ENCODE measurements at regions not wholly inside any gene's neighbourhood (a gene's known extent, or its start where the extent isn't known, plus 50 kb on each side); places are given as distances from the start of the nearest gene placed in this dataset.
"Not testable (repeated sequence)": the region's sequence is repeated elsewhere in the genome, so short reads cannot be mapped to it uniquely, and the experiment has no call there.

- no peak for DNase-seq
Observed at GRCh38 chr3:159886050-159886449, 102.6 kb upstream of the IL12A start.

GRCh38 chr3:159886530-159886929, 102.1 kb upstream of the IL12A start:
- not testable (repeated sequence) for DNase-seq

- DNase-seq: no peak
Observed at GRCh38 chr3:159887168-159887567, 101.5 kb upstream of the IL12A start.

GRCh38 chr3:159887911-159888310, 100.7 kb upstream of the IL12A start:
- no peak for DNase-seq

- no peak for DNase-seq
Observed at GRCh38 chr3:159892171-159892795, 96.4 kb upstream of the IL12A start.

- no peak for DNase-seq
Observed at GRCh38 chr3:159892801-159893200, 95.8 kb upstream of the IL12A start.

GRCh38 chr3:159894386-159894785, 94.2 kb upstream of the IL12A start:
- no peak for DNase-seq

GRCh38 chr3:159895430-159895829, 93.2 kb upstream of the IL12A start:
- DNase-seq: no peak

GRCh38 chr3:159896543-159896942, 92.1 kb upstream of the IL12A start:
- DNase-seq: no peak

GRCh38 chr3:159897331-159898075, 91.1 kb upstream of the IL12A start:
- no peak for DNase-seq

GRCh38 chr3:159898147-159898546, 90.5 kb upstream of the IL12A start:
- no peak for DNase-seq

GRCh38 chr3:159899166-159899565, 89.5 kb upstream of the IL12A start:
- no peak for DNase-seq

GRCh38 chr3:159902546-159903314, 85.9 kb upstream of the IL12A start:
- DNase-seq: no peak

GRCh38 chr3:159904455-159904854, 84.2 kb upstream of the IL12A start:
- no peak for DNase-seq

- no peak for DNase-seq
Observed at GRCh38 chr3:159904911-159905310, 83.7 kb upstream of the IL12A start.

GRCh38 chr3:159907828-159908227, 80.8 kb upstream of the IL12A start:
- peak; percentile 20 for DNase-seq

GRCh38 chr3:159910991-159911663, 77.5 kb upstream of the IL12A start:
- DNase-seq: no peak

GRCh38 chr3:159911664-159912037, 77.0 kb upstream of the IL12A start:
- no peak for DNase-seq

GRCh38 chr3:159913712-159914414, 74.8 kb upstream of the IL12A start:
- no peak for DNase-seq

GRCh38 chr3:159914426-159914825, 74.2 kb upstream of the IL12A start:
- no peak for DNase-seq

GRCh38 chr3:159916052-159916451, 72.6 kb upstream of the IL12A start:
- no peak for DNase-seq

- no peak for DNase-seq
Observed at GRCh38 chr3:159917141-159917540, 71.5 kb upstream of the IL12A start.

- no peak for DNase-seq
Observed at GRCh38 chr3:159919873-159920272, 68.8 kb upstream of the IL12A start.

Data from GF-D8 (cell line).